NCI-H1417 (cell line): ENCODE measurements at regions not wholly inside any gene's neighbourhood (a gene's known extent, or its start where the extent isn't known, plus 50 kb on each side); places are given as distances from the start of the nearest gene placed in this dataset.

Experiments used
- DNase-seq, 3 experiments: peaks; one replicate each; lab custom pipeline; 2025; lab: John Stamatoyannopoulos, UW

GRCh38 chrX:45879512-45879911 lies 665.7 kb downstream of the ZNF674 start:
- DNase-seq = no peak

GRCh38 chrX:45876206-45876605 lies 669.0 kb downstream of the ZNF674 start:
- DNase-seq = peak in 2 of 3 experiments; percentile 9 to 48

DNA sequence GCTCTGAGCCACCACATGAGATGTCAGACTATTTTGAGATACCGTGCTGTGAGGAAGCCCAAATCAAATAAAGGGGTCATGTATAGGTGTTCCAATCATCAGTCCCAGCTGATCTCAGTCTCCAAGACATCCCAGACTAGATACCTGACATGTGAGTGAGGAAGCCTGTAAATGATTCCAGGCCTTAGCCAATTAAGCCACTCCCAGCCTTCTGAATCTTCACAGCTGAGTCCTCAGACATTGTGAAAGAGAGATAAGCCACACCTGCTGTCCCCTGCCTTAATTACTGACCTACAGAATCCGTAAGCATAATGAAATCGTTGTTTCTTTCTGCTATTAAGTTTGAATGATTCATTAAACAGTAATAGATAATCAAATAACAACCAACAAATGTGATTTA lies 671.4 kb downstream of the ZNF674 start:
- peak in 2 of 3 experiments; percentile 12 to 44 for DNase-seq

GRCh38 chrX:45872480-45872879 lies 671.8 kb upstream of the DIPK2B start:
- DNase-seq = no peak

GRCh38 chrX:45868425-45868824 lies 667.7 kb upstream of the DIPK2B start:
- DNase-seq = no peak

DNA sequence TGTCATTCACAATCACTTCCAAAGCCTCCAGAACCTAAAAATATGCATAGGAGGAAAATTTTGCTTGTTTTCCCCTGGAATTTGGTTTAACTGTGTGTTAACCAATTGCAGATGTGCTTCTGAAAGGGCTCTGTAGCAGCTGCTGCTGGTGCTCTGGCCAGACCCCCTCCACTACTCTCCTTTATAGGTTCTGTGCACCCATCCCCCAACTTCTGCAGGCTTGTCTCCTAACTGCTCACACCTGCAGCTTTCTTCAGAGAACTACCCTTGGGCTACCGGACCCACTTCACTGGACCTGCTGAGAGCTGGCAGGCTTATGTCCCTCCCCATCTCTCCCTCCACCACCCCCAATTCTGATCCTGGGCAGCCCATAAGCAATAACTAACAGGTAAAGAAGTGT lies 662.1 kb upstream of the DIPK2B start:
- DNase-seq = peak in 1 of 3 experiments; percentile 18

- DNase-seq = no peak
These were observed 659.8 kb upstream of the DIPK2B start for GRCh38 chrX:45860450-45860849.

GRCh38 chrX:45859407-45859806 lies 658.7 kb upstream of the DIPK2B start:
- DNase-seq = no peak

- peak in 1 of 3 experiments; percentile 52 for DNase-seq
These were observed 652.2 kb upstream of the DIPK2B start for GRCh38 chrX:45852884-45853283.

GRCh38 chrX:45851434-45851991 lies 650.8 kb upstream of the DIPK2B start:
- peak in 2 of 3 experiments; percentile 93 to 96 for DNase-seq

- DNase-seq = peak in 2 of 3 experiments; percentile 85 to 91
These were observed 650.2 kb upstream of the DIPK2B start for GRCh38 chrX:45850775-45851433.

GRCh38 chrX:45850197-45850774 lies 649.6 kb upstream of the DIPK2B start:
- peak in 1 of 3 experiments; percentile 84 for DNase-seq

DNA sequence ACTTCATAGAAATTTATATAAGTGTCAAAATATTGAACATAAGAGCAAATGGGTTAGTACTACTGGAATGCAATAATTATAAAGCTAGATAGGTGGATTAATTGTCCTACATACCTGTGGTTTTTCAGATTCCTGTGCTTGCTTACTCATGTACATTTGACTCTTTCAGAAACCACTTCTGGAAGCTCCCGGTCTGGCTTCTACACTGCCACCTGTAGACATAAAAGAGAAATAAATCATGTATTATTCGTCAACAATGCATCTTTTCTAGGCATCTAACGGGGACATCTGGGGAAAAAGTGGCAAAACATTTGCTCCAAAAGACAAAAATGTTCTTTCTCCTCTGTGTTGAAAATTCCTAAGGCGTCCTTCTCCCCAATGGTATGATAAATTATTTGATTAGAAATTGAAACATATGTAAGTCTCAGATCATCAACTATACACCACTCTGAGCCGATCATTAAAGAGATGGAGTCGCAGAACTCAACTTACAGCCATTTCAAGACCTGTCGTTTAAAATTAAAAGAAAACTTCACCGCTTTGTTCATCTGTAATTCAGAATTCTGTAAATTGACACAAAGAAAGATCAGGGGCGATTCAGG lies 648.7 kb upstream of the DIPK2B start:
- peak in 2 of 3 experiments; percentile 39 to 76 for DNase-seq

GRCh38 chrX:45847961-45848360 lies 647.3 kb upstream of the DIPK2B start:
- no peak for DNase-seq

DNA sequence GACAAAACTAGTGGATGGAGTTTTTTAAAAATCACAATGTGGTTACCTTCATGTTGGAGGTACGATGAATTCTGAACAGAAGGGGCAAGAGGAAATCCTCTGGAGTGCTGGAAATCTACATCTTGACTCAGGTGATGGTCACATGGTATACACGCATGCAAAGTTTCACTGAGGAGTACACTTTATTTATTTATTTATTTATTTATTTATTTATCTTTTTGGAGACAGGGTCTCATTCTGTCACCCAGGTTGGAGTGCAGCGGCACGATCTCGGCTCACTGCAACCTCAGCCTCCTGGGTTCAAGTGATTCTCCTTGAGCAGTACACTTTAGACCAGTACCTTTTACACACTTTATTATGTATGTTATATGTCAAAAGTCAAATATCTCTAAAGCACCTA lies 645.7 kb upstream of the DIPK2B start:
- DNase-seq = no peak

- DNase-seq = no peak
These were observed 644.5 kb upstream of the DIPK2B start for GRCh38 chrX:45845142-45845541.

DNA sequence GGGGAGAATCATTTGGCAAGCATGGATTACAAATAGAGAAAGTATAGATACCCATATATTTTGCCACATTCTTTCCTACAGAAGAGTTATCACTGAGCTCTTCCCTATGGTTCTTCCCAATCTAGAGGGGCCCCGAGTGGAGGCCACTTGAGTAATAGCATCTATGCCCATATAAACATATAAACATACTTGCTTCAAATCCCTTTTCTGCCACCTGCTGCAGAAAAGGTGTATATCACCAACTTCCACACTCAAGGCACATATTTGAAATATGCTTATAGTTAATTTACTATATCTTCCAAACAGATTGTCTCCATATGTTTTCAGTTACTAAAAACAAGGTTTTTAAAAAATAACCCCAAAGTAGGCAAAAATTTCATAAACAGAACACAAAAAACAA lies 642.8 kb upstream of the DIPK2B start:
- DNase-seq = peak in 1 of 3 experiments; percentile 22

GRCh38 chrX:45842926-45843315 lies 642.2 kb upstream of the DIPK2B start:
- DNase-seq = no peak

GRCh38 chrX:45842207-45842925 lies 641.7 kb upstream of the DIPK2B start:
- no peak for DNase-seq

- DNase-seq = no peak
These were observed 639.8 kb upstream of the DIPK2B start for GRCh38 chrX:45840411-45840950.

- DNase-seq = no peak
These were observed 629.7 kb upstream of the DIPK2B start for GRCh38 chrX:45830343-45830742.

DNA sequence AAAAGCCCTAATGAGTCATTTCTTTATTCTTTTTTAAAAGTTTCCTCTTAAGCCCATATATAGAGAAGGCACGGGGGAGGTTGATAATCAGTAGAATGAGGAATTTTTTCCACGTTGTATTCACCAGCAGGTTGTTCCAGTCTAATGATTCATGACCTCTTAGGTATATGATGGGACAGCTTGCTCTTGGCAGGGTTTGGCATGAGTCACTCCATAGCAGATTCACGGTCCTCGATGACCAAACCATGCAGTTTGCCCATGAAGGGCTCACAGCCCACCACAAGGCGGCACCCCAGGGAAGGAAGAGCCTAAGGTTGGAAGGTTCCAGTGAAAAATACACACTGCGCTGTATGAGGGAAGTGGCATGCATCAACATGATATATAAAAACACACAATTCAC lies 623.8 kb upstream of the DIPK2B start:
- peak in 1 of 3 experiments; percentile 44 for DNase-seq
